GM21423 (cell line): ENCODE measurements at regions not wholly inside any gene's neighbourhood (a gene's known extent, or its start where the extent isn't known, plus 50 kb on each side); places are given as distances from the start of the nearest gene placed in this dataset.

Source experiments
- ATAC-seq: cut with Tn5 transposase; IDR thresholded peaks from one replicate; pipeline ENCODE4 v1.9.1; 2021; ENCODE audit warnings: mild to moderate bottlenecking, moderate library complexity; ENCODE audit not compliant: unreplicated experiment

DNA sequence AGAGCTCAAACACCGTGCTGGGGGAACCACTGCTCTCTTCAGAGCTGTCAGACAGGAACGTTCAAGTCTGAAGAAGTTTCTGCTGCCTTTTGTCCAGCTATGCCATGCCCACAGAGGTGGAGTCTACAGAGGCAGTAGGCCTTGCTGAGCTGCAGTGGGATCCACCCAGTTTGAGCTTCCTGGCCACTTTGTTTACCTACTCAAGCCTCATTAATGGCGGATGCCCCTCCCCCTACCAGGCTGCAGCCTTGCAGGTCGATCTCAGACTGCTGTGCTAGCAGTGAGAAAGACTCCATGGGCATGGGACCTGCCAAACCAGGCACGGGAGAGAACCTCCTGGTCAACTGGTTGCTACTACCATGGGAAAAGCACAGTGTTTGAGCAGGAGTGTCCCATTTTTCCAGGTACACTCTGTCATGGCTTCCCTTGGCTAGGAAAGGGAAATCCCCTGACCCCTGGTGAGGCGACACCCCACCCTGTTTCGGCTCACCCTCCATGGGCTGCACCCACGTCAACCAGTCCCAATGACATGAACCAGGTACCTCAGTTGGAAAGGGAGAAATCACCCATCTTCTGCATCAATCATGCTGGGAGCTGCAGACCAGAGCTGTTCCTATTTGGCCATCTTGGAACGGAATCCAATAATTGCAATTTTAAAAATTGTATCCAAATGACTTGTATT, 246.9 kb upstream of the ADAMTS16 start:
- no peak for ATAC-seq

DNA sequence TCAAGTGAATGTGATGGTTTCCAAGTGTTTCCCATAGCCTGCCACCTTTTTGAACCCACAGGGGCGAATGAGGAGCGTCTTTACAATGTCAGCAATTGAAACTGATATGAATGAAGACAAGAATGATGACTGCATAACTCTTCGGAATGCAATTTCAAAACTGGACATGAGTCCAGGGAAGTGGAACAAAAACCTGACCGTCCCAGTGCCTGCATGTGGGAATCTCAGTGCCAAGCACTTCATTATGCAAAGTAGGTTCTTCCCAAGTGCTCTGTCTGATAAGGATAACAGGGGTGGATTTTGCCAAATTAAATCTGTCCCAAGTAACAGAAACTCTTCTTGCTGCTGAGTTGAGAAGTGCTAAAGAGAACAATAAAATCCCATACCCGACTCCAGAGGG, 243.8 kb upstream of the ADAMTS16 start:
- no peak for ATAC-seq

DNA sequence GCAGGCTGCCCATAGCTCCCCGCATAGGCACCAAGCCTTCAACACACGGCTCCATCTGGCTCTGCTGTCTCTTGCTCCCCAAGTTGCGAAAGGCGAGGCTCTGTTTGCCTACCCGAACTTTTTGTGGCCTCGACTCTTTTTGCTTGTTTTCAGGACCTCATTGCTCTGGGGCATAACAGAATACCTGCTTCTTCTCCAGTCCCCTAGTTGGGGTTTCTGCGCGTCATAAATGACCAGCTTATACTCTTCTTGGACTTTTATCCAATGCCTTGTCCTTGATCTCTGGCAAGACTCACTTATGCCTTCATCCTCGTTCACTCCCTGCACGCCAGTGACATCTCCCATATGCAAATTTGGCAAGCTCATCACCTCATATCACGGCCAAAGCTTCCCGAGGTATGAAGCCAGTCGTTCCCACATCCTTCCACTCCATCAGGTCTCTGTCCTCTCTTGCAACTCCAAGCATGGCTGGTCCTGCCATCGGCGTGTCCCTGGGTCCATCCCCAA, 238.8 kb upstream of the ADAMTS16 start:
- ATAC-seq = no peak

DNA sequence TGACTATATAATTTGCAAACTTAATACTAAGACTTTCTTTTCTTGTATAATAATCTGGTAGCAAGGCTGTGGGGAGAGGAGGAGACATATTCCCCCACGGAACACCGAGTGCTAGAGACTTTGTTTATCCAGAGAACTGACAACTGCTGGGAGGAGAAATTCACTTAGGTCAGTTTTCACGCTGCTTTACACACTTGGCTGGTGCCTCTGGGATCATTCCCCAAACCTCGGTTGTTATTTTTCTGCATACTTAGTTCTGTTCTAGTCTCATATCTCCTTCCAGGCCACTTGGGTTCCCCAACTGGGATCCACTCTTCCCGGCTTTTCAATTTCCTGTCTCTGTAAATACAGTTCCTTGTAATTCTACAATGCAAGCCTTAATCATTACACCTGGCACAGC, 238.2 kb upstream of the ADAMTS16 start:
- ATAC-seq = no peak

DNA sequence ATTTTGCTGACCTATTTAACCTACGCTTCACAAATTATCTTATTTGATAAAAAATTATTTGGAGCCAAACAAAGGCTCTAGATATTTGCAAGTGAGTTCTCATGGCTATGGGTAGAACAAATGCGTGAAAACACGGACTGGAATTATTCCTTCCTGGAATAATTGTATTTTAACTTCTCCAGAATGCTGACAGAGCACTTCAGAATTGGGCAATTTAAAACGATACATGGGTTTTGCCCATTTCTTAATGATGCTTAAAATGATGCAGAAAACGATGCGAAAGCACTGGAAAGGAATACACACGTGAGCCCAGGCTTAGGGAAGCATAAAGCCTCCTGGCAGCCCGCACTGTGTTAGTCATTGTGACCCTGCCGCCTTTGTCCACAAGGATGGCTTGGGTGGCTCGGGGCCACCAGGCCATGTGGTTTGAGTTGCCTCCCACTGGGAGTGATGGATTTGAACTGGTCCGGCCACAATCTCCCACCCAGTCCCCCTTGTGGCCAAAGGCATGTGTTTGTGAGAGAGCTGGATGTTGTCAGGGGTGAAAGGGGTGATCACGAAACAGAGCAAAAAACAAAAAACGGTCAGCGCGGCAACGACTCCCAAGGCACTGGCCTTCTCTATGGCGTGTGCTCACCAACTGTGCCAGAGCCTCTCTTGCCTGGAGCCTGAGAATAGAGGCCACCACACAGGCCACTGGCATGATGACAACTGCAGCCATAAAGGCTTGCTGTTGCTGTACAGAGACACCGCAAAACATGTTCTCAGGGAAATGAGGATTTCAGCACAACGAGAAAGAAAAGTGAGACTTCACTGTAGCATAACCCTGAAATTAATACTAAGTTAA, 234.2 kb upstream of the ADAMTS16 start:
- no peak for ATAC-seq

DNA sequence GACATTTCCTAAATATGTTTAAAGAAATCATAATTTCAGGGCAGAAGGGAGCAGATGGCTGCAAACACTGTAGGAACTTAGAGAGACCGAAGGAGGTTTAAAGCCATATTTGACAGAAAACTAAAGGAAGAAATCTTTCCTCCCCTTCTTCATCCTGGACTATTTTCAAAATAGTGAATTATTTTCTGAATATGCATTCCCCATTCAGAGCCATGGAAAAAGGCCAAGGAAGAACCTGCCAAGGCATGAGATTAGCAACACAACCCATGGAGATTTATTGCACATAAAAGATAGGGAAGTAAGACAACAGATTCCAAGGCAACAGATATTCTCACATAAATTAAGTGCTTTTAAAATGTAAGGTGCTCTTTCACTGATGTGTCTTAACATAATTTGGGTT, 233.3 kb upstream of the ADAMTS16 start:
- ATAC-seq = no peak

DNA sequence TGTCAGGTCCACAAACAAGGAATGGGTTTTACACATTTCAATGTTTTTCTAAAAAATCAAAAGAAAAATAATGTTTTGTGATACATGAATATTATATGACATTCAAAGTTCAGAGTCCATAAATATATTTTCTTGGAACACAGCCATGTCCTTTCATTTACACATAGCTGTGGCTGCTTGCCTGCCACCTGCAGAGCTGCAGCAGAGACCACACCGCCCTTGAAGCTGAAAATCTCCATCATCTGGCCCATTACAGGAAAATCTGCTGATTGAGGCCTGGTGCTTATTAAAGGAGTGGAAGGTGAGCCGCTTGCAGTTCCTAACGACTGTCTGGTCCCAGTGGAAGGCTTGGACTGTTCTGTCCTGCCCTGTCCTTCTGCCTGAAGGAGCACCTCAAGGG, 232.6 kb upstream of the ADAMTS16 start:
- ATAC-seq = no peak

DNA sequence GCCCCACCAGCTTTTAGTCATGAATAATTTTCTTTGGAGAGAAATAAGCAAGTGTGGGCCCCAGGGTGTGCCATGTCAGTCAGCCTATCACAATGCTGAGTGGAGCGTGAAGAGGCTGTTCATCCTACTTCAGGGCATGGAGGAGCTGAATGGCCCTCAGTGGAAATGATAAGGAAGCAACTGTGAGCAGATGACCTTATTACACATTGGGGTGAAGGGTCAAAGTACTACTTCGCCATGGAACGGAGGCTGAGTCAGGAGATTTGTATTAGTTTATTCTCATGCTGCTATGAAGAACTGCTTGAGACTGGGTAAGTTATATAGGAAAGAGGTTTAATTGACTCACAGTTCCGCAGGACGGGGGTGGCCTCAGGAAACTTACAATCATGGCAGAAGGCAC, 231.0 kb upstream of the ADAMTS16 start:
- ATAC-seq = no peak

DNA sequence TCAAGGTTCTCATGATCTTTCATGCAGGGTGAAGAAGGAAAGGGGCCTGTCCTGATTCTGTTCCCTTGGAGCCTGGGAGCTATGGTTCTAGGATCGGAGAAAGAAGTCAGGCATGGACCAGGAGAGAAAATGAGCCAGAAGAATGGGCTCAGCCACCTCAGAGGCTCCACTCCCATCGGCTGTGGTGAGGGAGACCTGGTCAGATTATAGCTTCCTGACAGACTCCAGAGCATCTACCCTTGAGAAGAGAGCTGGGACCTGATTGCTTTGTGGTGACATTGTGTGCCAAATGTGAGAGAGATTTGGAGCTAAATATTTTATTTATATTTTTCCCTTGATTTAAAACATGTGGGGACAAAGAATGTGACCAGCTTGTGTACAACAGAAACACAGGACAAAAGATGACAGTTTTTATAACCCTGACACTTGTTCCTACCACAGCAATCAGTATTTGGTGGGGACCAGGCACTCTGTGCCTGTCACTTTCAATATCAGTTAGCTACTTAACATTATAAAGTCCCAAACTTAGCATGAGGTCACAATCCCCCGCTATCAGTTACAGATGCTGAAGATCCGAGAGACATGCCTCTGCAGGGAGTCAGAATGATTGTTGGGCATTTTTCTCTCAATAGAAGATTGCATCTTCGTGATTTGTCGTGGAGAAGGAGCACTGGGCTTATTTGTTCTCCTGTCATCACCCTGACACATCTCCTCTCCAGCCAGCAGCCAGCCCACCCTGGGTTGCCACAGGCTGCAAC, 228.3 kb upstream of the ADAMTS16 start:
- no peak for ATAC-seq

DNA sequence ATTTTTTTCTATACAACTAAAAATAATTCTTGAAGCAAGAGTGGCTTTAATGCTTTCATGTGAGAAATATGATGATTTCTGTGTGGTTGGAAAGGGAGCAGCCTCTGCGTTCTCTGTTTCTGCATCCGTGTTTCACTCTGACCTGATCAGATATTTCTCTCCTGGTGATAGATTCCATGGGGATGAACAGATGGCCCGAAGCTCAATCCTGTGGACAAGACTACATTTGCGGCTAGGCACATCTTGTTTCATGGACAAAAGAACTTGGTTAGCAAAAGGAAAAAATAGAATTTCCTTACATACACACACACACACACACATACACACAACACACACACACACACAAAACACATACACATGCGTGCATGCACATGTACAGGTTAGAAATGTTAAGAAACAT, 218.2 kb upstream of the ADAMTS16 start:
- no peak for ATAC-seq

DNA sequence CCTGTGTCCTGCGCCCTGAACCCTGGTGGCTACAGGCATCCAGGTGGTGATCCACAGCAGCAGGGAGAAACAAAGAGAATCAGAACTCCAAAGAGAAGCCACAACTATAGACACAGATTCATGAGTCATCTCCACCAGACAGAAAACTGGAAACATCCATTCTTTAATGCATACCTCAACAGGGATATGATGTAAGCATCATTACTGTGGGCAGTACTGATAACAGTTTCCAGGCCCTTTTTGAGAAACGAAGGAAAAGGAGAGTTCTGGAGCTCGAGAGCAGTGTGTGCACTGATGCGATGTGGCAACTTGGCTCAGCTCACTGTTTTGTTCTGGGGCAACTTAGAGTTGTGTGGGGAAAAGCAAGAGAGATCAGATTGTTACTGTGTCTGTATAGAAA, 215.6 kb upstream of the ADAMTS16 start:
- no peak for ATAC-seq

DNA sequence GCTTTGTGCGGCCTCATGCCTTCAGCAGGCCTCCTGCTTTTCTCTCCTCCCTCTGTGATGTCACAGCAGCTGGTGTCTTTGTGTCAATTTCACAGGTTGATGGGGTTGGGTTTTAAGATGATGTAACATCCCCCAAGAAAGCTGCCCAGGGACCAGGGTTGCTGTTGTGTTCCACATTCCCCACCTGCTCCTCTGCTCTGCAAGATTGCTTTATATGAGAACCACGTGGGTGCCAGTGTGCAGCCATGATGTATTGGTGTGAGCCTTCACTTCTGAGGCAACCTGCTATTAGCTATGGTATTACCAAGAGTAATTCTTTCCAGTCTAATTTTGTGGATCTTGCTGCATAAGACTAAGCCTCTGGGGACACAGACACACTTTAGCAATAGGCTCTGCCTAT, 213.0 kb upstream of the ADAMTS16 start:
- ATAC-seq = no peak

DNA sequence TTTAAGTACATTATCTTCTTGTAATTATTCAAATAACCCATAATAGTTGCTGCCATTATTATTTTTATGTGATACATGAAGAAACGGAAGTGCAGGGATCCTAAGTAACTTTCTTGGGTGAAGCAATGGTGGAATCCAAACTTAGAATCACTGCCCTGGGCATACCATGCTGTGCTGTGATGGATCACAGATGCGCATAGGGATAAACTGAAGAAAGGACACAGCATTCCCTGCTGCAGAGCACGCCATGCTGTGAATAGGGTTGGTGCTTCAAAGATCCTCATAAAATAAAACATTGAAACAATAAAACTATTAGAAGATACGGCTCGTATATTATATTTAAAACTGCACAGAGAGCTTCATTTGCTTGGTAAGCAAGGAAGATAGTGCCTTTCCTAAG, 211.7 kb upstream of the ADAMTS16 start:
- no peak for ATAC-seq

DNA sequence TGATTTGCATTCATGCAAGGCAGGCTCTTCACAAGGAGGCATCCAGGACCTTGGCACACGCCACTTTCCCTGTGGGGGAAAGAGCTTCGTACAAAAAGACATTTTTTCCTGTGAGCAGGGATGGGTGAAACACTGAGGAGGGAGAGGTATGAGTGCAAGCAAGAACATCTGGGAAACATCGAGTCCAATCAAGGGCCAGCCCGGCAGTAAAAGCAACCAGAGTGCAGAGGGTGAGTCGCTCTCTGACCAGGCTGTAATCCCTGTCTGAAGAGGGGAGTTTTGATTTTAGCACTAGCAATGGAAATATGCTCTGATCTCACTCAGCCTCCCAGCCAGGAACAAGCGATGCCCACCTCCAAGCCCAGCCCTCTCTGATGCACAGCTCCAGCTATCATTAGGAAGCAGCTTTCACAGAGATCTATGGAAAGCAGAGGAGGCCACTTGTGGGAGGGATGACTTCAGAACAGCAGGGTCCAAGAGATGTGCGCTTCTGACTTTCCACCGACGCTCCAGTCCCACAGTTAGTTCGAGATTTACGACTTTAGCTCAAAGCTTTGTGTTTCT, 211.0 kb upstream of the ADAMTS16 start:
- no peak for ATAC-seq

DNA sequence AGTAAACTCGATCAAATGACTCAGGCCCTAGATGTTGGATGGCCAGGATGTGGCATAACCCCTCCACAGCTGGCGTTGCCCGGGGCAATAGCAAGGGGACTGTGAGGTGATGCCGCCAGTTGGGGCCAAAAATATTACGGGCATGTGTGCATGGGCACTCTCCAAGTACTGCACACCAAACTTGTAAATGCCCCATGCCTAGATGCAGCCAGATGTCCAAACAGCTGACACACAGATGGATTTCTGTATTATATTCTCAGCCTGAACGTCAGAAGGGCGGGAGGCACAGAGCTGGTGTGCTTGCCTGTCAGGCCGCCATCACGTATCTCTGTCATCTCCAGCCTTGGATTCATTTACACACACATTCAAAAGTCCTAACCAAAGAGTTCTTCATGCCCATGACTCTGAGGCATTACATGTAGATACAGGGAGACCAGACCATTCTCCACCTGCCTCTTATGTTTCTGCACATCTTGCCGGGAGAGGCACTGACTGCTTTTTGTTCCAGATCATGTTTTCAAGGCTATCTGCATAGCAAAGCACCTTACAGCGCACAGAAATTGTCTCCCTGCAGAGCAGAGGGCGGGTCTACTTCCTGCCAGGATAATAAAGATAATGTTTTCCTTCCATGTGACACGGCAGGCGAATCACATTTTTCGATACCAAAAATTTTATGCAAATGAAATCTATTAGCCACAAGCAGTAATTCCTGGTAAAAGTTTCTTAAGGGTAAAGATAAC, 200.9 kb upstream of the ADAMTS16 start:
- ATAC-seq = no peak

DNA sequence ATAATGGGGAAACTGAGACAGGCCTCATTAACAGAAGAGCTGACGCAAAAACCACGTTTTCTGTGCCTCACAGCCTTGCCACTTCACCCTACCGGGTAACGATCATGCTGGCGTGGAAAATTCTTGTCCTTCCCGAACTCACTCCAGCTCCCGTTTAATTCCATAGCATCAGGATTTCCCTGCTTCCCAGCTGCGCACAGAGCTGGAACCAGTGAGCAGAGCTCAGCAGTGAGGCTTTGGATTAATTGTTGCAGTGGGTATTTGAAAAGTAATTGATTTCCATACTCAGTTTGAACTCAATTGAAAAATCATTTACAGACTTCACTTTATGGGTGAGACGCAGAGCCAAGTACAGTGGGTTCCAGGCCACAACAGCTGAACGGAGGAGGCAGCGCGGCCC, 199.0 kb upstream of the ADAMTS16 start:
- ATAC-seq = no peak

DNA sequence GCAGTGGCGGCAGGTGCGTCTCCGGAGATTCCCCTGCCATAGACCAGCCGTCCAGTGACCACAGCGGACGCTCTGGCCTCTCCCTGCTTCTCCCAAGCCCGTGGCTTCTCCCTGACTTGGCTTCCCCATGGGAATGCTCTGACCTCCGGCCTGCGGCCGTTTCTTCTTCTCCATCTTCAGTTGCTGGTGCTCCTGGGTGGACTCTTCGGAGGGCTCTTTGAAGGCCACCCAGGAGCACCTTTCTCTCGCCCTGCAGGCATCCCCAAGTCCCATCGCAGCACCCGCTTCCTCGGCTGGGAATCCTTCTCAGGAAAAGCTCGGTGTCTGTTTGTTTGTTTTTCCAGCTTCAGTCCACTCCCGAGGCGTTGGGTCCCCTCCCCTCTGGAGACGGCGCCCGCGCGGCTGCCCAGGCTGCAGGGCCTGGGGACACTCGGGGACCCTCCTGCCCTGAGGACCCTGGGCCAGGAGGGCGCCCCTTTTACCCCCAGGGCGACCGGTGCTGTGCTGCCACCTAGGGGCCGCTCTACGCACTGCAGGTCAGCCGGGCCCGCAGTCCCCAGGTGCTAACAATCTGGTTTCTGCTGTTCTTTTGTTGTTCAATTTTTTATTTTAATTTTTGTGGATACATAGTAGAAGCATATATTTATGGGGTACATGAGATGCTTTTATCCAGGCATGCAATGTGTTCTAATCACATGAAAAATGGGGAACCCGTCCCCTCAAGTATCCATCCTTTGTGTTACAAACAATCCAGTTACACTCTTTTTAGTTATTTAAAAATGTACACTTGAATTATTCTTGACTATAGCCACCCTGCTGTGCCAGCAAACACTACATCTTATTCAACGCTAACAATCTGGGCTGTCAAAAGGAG, 197.9 kb upstream of the ADAMTS16 start:
- ATAC-seq = peak; percentile 62

DNA sequence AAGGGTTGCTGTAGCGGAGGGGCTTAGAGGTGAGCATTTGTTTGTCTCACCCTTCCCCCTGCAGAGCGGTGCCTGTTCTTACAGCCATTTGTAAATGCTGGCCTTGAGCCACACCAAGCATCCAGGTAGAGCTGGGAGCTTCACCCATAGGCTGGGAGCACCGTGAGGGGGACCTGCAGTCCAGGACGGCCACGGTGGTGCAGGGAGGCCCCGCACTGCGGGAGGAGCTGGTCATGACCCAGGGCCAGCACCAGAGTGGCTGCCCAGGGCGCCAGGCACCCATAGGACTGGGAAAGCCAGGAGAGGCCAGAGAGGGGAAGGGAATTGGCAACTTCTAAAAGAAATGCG, 197.3 kb upstream of the ADAMTS16 start:
- no peak for ATAC-seq

DNA sequence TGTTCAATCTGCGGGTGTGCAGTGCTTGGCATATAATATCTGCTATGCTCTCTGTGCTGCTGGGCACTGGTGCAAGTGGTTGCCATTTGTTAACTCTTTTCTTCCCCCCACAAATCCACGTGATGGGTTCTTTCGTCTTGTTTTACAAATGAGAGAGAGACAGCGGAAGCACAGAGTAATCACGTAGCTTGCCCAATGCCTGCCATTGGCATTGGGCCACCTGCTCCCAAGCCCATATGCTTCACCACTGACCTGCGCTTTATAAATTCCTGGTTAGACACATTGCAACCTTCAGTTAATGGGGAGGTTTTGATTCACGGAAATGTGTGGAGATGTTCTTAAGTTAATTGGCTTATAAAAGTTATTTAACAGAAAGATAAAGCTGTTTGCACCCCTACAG, 194.8 kb upstream of the ADAMTS16 start:
- no peak for ATAC-seq

DNA sequence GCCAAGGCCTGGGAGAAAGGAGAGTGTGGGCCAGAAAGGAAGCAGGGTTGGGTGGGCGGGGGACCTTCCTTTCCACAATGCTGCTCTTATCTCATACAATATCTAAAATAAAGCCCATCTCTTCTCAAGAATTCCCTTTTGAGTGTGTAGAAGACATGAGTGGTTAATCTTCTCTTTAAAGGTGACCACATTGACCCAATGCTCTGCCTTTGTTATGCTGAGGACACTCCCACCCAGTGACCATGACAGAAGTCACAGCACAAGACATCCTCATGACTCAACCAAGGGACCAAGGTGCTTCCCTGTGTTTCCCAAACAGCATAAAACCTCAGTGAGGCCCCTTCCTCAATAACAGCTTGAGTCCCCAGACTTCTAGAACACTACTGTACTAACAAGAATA, 193.0 kb upstream of the ADAMTS16 start:
- ATAC-seq = no peak
